Mesothelial cell of epicardium (in vitro differentiated cells): ENCODE measurements at regions not wholly inside any gene's neighbourhood (a gene's known extent, or its start where the extent isn't known, plus 50 kb on each side); places are given as distances from the start of the nearest gene placed in this dataset.

Source experiments
- DNase-seq, 2 experiments: peaks; one replicate each; pipeline ENCODE4 v3.0.0; 2021; ENCODE audit warnings: low spot score in 2 of 2; ENCODE audit not compliant: unreplicated experiment in 2 of 2
- H3K27ac Mint-ChIP-seq: 2 replicates; pipeline ENCODE4 v1.8.0; 2021; ENCODE audit warnings: mixed read lengths
- H3K27me3 Mint-ChIP-seq: 2 replicates; pipeline ENCODE4 v1.8.0; 2021; ENCODE audit warnings: low read depth, mixed read lengths
- H3K36me3 Mint-ChIP-seq: 2 replicates; pipeline ENCODE4 v1.8.0; 2021; ENCODE audit warnings: mixed read lengths
- H3K4me1 Mint-ChIP-seq: 2 replicates; pipeline ENCODE4 v1.8.0; 2021; ENCODE audit warnings: mixed read lengths
- H3K4me3 Mint-ChIP-seq: 2 replicates; pipeline ENCODE4 v1.8.0; 2021; ENCODE audit warnings: mild to moderate bottlenecking, moderate library complexity, mixed read lengths
- H3K9me3 Mint-ChIP-seq: 2 replicates; pipeline ENCODE4 v1.8.0; 2021; ENCODE audit warnings: mixed read lengths
- CTCF ChIP-seq: fragments of 200-600 bp; sonication (generic); IDR thresholded peaks from one replicate; pipeline ENCODE4 v1.5.0; 2021; ENCODE audit warnings: antibody characterized with exemption; ENCODE audit not compliant: unreplicated experiment

- Mint-ChIP-seq H3K27ac (no peak overlapping the region), H3K27me3 (no peaks in the 10 kb centered on the region), H3K36me3 (no peaks in the 10 kb centered on the region), H3K4me3 (no peak overlapping the region), H3K9me3 (no peaks in the 10 kb centered on the region), H3K4me1 (peaks cover 12% of the 10 kb centered on the region)
- no peak for TF ChIP-seq CTCF
- DNase-seq: no peak
Observed at GRCh38 chr7:116439841-116440549, 59.5 kb upstream of the CAV2 start.

- Mint-ChIP-seq H3K4me1 (peaks cover 12% of the 10 kb centered on the region), H3K9me3 (no peaks in the 10 kb centered on the region), H3K36me3 (no peaks in the 10 kb centered on the region), H3K27ac (peak overlapping the region; percentile 47), H3K27me3 (no peaks in the 10 kb centered on the region), H3K4me3 (no peak overlapping the region)
- no peak for TF ChIP-seq CTCF
- no peak for DNase-seq
Observed at GRCh38 chr7:116441534-116441933, 58.0 kb upstream of the CAV2 start.

GRCh38 chr7:116443101-116443523 is 56.4 kb upstream of the CAV2 start:
- H3K27ac Mint-ChIP-seq: no peak overlapping the region

GRCh38 chr7:116443646-116444045 is 55.9 kb upstream of the CAV2 start:
- TF ChIP-seq CTCF: no peak
- H3K27me3 Mint-ChIP-seq: no peaks in the 10 kb centered on the region
- no peak for DNase-seq
- no peaks in the 10 kb centered on the region for H3K36me3 Mint-ChIP-seq
- no peak overlapping the region for H3K4me3 Mint-ChIP-seq
- H3K27ac Mint-ChIP-seq: no peak overlapping the region
- H3K9me3 Mint-ChIP-seq: no peaks in the 10 kb centered on the region
- H3K4me1 Mint-ChIP-seq: peaks cover 21% of the 10 kb centered on the region

More at GRCh38 chr7:116443101-116443523, 56.4 kb upstream of the CAV2 start:
- H3K36me3 Mint-ChIP-seq: no peaks in the 10 kb centered on the region
- no peak for TF ChIP-seq CTCF
- H3K9me3 Mint-ChIP-seq: no peaks in the 10 kb centered on the region
- no peaks in the 10 kb centered on the region for H3K27me3 Mint-ChIP-seq
- peaks cover 21% of the 10 kb centered on the region for H3K4me1 Mint-ChIP-seq
- DNase-seq: no peak
- no peak overlapping the region for H3K4me3 Mint-ChIP-seq

- H3K36me3 Mint-ChIP-seq: no peaks in the 10 kb centered on the region
- H3K4me3 Mint-ChIP-seq: no peak overlapping the region
- TF ChIP-seq CTCF: no peak
- H3K4me1 Mint-ChIP-seq: peaks cover 24% of the 10 kb centered on the region
- DNase-seq: no peak
- no peak overlapping the region for H3K27ac Mint-ChIP-seq
- H3K27me3 Mint-ChIP-seq: no peaks in the 10 kb centered on the region
- no peaks in the 10 kb centered on the region for H3K9me3 Mint-ChIP-seq
Observed at GRCh38 chr7:116445447-116446211, 53.9 kb upstream of the CAV2 start.
